Activated CD4-positive, alpha-beta memory T cell treated with anti-CD3 and anti-CD28 coated beads, Interleukin-2, amount 10 ng/mL, durations not matched to agents 7 days and 5 days (primary cell): ENCODE measurements at regions not wholly inside any gene's neighbourhood (a gene's known extent, or its start where the extent isn't known, plus 50 kb on each side); places are given as distances from the start of the nearest gene placed in this dataset.

Source experiments
- CTCF ChIA-PET: fragments of 350-600 bp; sonication (Branson Sonifier 250); formaldehyde crosslinking; loops from one replicate; lab custom pipeline; 2021; ENCODE audit warnings: antibody characterized with exemption, inconsistent platforms; lab: Charles Lee
- POLR2A ChIA-PET: fragments of 350-600 bp; sonication (Branson Sonifier 250); formaldehyde crosslinking; loops from one replicate; lab custom pipeline; 2021; ENCODE audit warnings: antibody characterized with exemption; lab: Charles Lee
- DNase-seq: peaks from one replicate; pipeline ENCODE4 v3.0.0-alpha.2; 2020
- H3K27ac Mint-ChIP-seq: one replicate; pipeline ENCODE4 v1.8.0; 2021; ENCODE audit warnings: mild to moderate bottlenecking, mixed read lengths
- H3K27me3 Mint-ChIP-seq: one replicate; pipeline ENCODE4 v1.8.0; 2021; ENCODE audit warnings: mixed read lengths
- H3K36me3 Mint-ChIP-seq: one replicate; pipeline ENCODE4 v1.8.0; 2021; ENCODE audit warnings: low read depth, mixed read lengths
- H3K4me1 Mint-ChIP-seq: one replicate; pipeline ENCODE4 v1.8.0; 2021; ENCODE audit warnings: mixed read lengths
- H3K4me3 Mint-ChIP-seq: one replicate; pipeline ENCODE4 v1.8.0; 2021; ENCODE audit warnings: mild to moderate bottlenecking, mixed read lengths
- H3K9me3 Mint-ChIP-seq: one replicate; pipeline ENCODE4 v1.8.0; 2021; ENCODE audit warnings: mixed read lengths

GRCh38 chr4:14659286-14659685 lies 343.0 kb upstream of the CPEB2 start:
- ChIA-PET POLR2A (no interaction called here), CTCF (no interaction called here)
- Mint-ChIP-seq H3K27me3 (no peaks in the 10 kb centered on the region), H3K27ac (no peak overlapping the region), H3K36me3 (no peaks in the 10 kb centered on the region), H3K9me3 (peaks cover 2% of the 10 kb centered on the region), H3K4me1 (no peaks in the 10 kb centered on the region), H3K4me3 (no peak overlapping the region)
- DNase-seq, result no peak

GRCh38 chr4:14667624-14668151 lies 334.6 kb upstream of the CPEB2 start:
- H3K4me1 Mint-ChIP-seq, result no peaks in the 10 kb centered on the region
- H3K4me3 Mint-ChIP-seq, result no peak overlapping the region
- H3K9me3 Mint-ChIP-seq, result peaks cover 7% of the 10 kb centered on the region
- CTCF ChIA-PET, result no interaction called here
- no peak for DNase-seq
- H3K36me3 Mint-ChIP-seq, result no peaks in the 10 kb centered on the region
- POLR2A ChIA-PET, result no interaction called here
- H3K27me3 Mint-ChIP-seq, result no peaks in the 10 kb centered on the region
- H3K27ac Mint-ChIP-seq, result no peak overlapping the region

- CTCF ChIA-PET, result no interaction called here
- Mint-ChIP-seq H3K9me3 (peaks cover 7% of the 10 kb centered on the region), H3K27me3 (no peaks in the 10 kb centered on the region), H3K27ac (no peak overlapping the region), H3K4me1 (no peaks in the 10 kb centered on the region), H3K4me3 (no peak overlapping the region), H3K36me3 (no peaks in the 10 kb centered on the region)
- POLR2A ChIA-PET, result no interaction called here
- no peak for DNase-seq
Observed at GRCh38 chr4:14668296-14668695, 334.0 kb upstream of the CPEB2 start.

GRCh38 chr4:14669371-14669770 lies 332.9 kb upstream of the CPEB2 start:
- ChIA-PET POLR2A (no interaction called here), CTCF (no interaction called here)
- Mint-ChIP-seq H3K4me1 (no peaks in the 10 kb centered on the region), H3K4me3 (no peak overlapping the region), H3K36me3 (no peaks in the 10 kb centered on the region), H3K27ac (no peak overlapping the region), H3K27me3 (no peaks in the 10 kb centered on the region), H3K9me3 (peaks cover 5% of the 10 kb centered on the region)
- DNase-seq, result no peak

GRCh38 chr4:14671146-14671545 lies 331.1 kb upstream of the CPEB2 start:
- ChIA-PET POLR2A (no interaction called here), CTCF (no interaction called here)
- no peaks in the 10 kb centered on the region for H3K36me3 Mint-ChIP-seq
- DNase-seq, result no peak
- H3K27ac Mint-ChIP-seq, result no peak overlapping the region
- H3K27me3 Mint-ChIP-seq, result no peaks in the 10 kb centered on the region
- no peaks in the 10 kb centered on the region for H3K4me1 Mint-ChIP-seq
- no peak overlapping the region for H3K4me3 Mint-ChIP-seq
- H3K9me3 Mint-ChIP-seq, result peaks cover 4% of the 10 kb centered on the region

GRCh38 chr4:14675279-14675985 lies 326.8 kb upstream of the CPEB2 start:
- ChIA-PET POLR2A (no interaction called here), CTCF (interaction anchor here (0.6 kb wide), 1 partner anchor 361 kb away, joined by 3 read pairs; no protein-coding TSS in a partner anchor)
- Mint-ChIP-seq H3K27ac (no peak overlapping the region), H3K36me3 (no peaks in the 10 kb centered on the region), H3K27me3 (no peaks in the 10 kb centered on the region), H3K4me1 (no peaks in the 10 kb centered on the region), H3K9me3 (no peaks in the 10 kb centered on the region), H3K4me3 (no peak overlapping the region)
- DNase-seq, result no peak

- no peak for DNase-seq
- H3K4me3 Mint-ChIP-seq, result no peak overlapping the region
- no peaks in the 10 kb centered on the region for H3K27me3 Mint-ChIP-seq
- ChIA-PET POLR2A (no interaction called here), CTCF (interaction anchor here (0.6 kb wide), 1 partner anchor 10 kb away, joined by 3 read pairs; no protein-coding TSS in a partner anchor)
- no peaks in the 10 kb centered on the region for H3K4me1 Mint-ChIP-seq
- H3K36me3 Mint-ChIP-seq, result no peaks in the 10 kb centered on the region
- H3K27ac Mint-ChIP-seq, result no peak overlapping the region
- H3K9me3 Mint-ChIP-seq, result no peaks in the 10 kb centered on the region
Observed at GRCh38 chr4:14679906-14680305, 322.4 kb upstream of the CPEB2 start.

- H3K9me3 Mint-ChIP-seq, result no peaks in the 10 kb centered on the region
- H3K36me3 Mint-ChIP-seq, result no peaks in the 10 kb centered on the region
- no peaks in the 10 kb centered on the region for H3K27me3 Mint-ChIP-seq
- H3K27ac Mint-ChIP-seq, result no peak overlapping the region
- no peaks in the 10 kb centered on the region for H3K4me1 Mint-ChIP-seq
- DNase-seq, result no peak
- CTCF ChIA-PET, result no interaction called here
- POLR2A ChIA-PET, result no interaction called here
- H3K4me3 Mint-ChIP-seq, result no peak overlapping the region
Observed at GRCh38 chr4:14681330-14681729, 321.0 kb upstream of the CPEB2 start.

- Mint-ChIP-seq H3K9me3 (no peaks in the 10 kb centered on the region), H3K4me1 (no peaks in the 10 kb centered on the region), H3K36me3 (no peaks in the 10 kb centered on the region), H3K27ac (no peak overlapping the region), H3K27me3 (no peaks in the 10 kb centered on the region), H3K4me3 (no peak overlapping the region)
- CTCF ChIA-PET, result no interaction called here
- POLR2A ChIA-PET, result no interaction called here
- DNase-seq, result no peak
Observed at GRCh38 chr4:14693728-14694127, 308.6 kb upstream of the CPEB2 start.

- H3K27ac Mint-ChIP-seq, result no peak overlapping the region
- no peaks in the 10 kb centered on the region for H3K4me1 Mint-ChIP-seq
- H3K27me3 Mint-ChIP-seq, result no peaks in the 10 kb centered on the region
- H3K36me3 Mint-ChIP-seq, result no peaks in the 10 kb centered on the region
- ChIA-PET CTCF (no interaction called here), POLR2A (no interaction called here)
- DNase-seq, result no peak
- H3K4me3 Mint-ChIP-seq, result no peak overlapping the region
- H3K9me3 Mint-ChIP-seq, result no peaks in the 10 kb centered on the region
Observed at GRCh38 chr4:14695095-14695845, 307.0 kb upstream of the CPEB2 start.

GRCh38 chr4:14700083-14700482 lies 302.2 kb upstream of the CPEB2 start:
- Mint-ChIP-seq H3K9me3 (no peaks in the 10 kb centered on the region), H3K27ac (no peak overlapping the region), H3K4me1 (no peaks in the 10 kb centered on the region), H3K36me3 (no peaks in the 10 kb centered on the region), H3K4me3 (no peak overlapping the region), H3K27me3 (no peaks in the 10 kb centered on the region)
- ChIA-PET POLR2A (no interaction called here), CTCF (no interaction called here)
- no peak for DNase-seq

GRCh38 chr4:14700544-14700943 lies 301.7 kb upstream of the CPEB2 start:
- Mint-ChIP-seq H3K27me3 (no peaks in the 10 kb centered on the region), H3K9me3 (no peaks in the 10 kb centered on the region), H3K36me3 (no peaks in the 10 kb centered on the region), H3K4me1 (no peaks in the 10 kb centered on the region), H3K27ac (no peak overlapping the region), H3K4me3 (no peak overlapping the region)
- ChIA-PET CTCF (no interaction called here), POLR2A (no interaction called here)
- DNase-seq, result no peak

- H3K27ac Mint-ChIP-seq, result no peak overlapping the region
Observed at GRCh38 chr4:14701389-14701788, 300.9 kb upstream of the CPEB2 start.

More at GRCh38 chr4:14701389-14701788, 300.9 kb upstream of the CPEB2 start:
- Mint-ChIP-seq H3K9me3 (no peaks in the 10 kb centered on the region), H3K4me3 (no peak overlapping the region), H3K4me1 (no peaks in the 10 kb centered on the region), H3K27me3 (no peaks in the 10 kb centered on the region), H3K36me3 (no peaks in the 10 kb centered on the region)
- CTCF ChIA-PET, result no interaction called here
- no peak for DNase-seq
- POLR2A ChIA-PET, result no interaction called here
